ENCODE measurements at regions not wholly inside any gene's neighbourhood (a gene's known extent, or its start where the extent isn't known, plus 50 kb on each side); places are given as distances from the start of the nearest gene placed in this dataset.

DNA sequence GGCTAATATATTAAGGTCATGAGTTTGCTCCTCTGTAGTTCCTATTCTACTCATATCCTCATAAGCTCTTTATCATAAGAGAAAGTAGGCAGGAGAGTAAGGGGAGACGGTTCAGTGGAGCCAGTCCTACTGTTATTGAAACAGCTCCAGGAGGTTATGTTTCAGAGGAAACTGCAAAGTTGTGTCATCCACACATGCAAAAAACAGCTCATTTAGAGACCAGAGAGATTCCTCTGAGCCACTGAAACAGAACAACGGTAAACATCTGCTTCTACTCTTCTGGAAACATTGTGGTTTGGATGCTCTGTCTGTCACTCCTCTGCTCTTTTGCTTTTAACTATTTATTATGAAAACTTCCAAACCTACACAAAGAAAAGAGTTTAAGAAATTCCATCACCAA is 66.3 kb upstream of the PPP2R5A start:
- Mint-ChIP-seq H3K27ac (no peak overlapping the region), H3K4me1 (peaks cover 22% of the 10 kb centered on the region), H3K4me3 (no peak overlapping the region), H3K27me3 (peaks cover 4% of the 10 kb centered on the region), H3K9me3 (no peaks in the 10 kb centered on the region), H3K36me3 (ENCODE audit: low read depth) (no peaks in the 10 kb centered on the region)
- POLR2A ChIA-PET: no interaction called here
- CTCF ChIA-PET: interaction anchor here (0.5 kb wide), 1 partner anchor 221 kb away, joined by 4 read pairs; no protein-coding TSS in a partner anchor
- no peak for DNase-seq

DNA sequence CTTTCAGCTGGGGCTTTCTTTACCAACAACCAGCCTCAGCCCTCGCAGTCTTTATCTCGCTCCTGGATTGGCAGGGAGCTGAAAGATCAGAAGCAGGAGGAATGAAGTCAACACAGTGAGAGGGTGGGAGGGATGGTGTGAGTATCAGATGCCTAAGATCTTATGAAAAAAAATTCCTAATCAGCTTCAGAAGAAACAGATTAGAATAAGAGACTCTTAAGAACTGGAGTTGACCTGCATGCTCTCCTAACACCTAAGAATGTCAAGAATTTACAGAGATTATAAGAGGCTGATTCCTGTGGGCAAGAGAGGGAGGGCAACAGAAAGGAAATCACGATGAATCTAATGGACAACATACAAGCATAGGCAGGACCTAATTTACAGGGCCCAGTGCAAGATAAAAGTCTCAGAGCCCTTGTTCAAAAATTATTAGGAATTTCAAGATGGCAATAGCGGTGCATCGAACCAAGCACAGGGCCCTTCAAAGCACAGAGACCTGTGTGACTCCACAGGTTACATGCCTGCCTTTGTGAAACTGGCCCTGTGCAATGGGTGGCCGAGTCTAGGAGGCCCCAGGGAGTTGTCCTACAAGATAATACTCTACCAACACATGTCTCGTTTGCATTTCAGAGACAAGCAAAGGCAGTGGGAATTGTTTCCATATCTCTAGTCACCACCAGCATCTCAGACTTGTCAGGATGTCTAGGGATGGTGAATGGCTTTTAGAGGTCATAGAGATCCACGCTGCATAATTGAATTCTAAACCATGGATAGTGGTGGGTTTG is 65.3 kb upstream of the PPP2R5A start:
- ChIA-PET CTCF (interaction anchor here (0.5 kb wide), 1 partner anchor 222 kb away, joined by 4 read pairs; no protein-coding TSS in a partner anchor), POLR2A (no interaction called here)
- Mint-ChIP-seq H3K9me3 (no peaks in the 10 kb centered on the region), H3K4me1 (peaks cover 30% of the 10 kb centered on the region), H3K4me3 (no peak overlapping the region), H3K27me3 (peaks cover 4% of the 10 kb centered on the region), H3K27ac (no peak overlapping the region), H3K36me3 (ENCODE audit: low read depth) (no peaks in the 10 kb centered on the region)
- DNase-seq: no peak

DNA sequence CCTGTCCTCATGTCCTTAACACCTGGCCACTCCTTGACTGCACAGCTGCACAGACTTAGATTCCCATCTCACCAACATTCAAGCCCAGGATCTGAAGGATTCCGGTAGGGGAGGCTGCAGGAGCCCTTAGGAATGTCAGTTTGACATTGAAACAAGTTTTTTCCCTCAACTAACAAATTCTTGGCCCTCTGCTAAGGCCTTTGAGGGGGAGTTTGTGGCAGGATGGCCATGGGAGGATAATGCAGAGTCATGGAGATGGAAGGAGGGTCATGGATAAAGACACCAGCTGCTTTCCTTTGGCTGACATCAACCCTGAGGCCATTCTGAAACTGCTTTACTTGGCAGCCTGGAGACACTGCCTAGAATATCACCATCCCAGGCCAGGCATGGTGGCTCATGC is 63.4 kb upstream of the PPP2R5A start:
- Mint-ChIP-seq H3K9me3 (no peaks in the 10 kb centered on the region), H3K36me3 (ENCODE audit: low read depth) (no peaks in the 10 kb centered on the region), H3K4me3 (no peak overlapping the region), H3K4me1 (peaks cover 48% of the 10 kb centered on the region), H3K27me3 (peaks cover 2% of the 10 kb centered on the region), H3K27ac (no peak overlapping the region)
- POLR2A ChIA-PET: no interaction called here
- CTCF ChIA-PET: interaction anchor here (1.2 kb wide), 1 partner anchor 99 kb away, joined by 4 read pairs; no protein-coding TSS in a partner anchor
- DNase-seq: no peak

DNA sequence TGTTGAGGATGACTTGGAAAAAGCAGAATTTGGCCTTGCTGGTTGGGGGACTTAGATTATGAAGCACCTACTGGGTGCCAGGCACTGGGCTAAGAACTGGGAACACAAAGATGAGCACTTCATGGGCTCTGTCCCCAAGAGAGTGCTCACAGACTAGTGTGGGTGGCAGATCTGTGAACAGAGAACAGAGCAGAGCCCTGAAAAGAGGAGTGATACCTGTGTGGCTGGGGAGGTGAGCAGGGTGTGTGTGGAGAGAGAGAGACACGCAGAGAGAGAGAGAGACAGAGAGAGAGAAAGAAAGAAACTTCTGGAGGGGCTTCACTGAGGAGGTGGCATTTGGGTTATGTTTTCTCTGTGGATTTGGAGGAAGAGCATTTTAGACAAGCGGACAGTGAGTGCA is 61.1 kb upstream of the PPP2R5A start:
- Mint-ChIP-seq H3K36me3 (ENCODE audit: low read depth) (no peaks in the 10 kb centered on the region), H3K4me3 (no peak overlapping the region), H3K27me3 (peaks cover 5% of the 10 kb centered on the region), H3K9me3 (no peaks in the 10 kb centered on the region), H3K27ac (peak overlapping the region; percentile 7), H3K4me1 (peaks cover 39% of the 10 kb centered on the region)
- no peak for DNase-seq
- ChIA-PET CTCF (no interaction called here), POLR2A (interaction anchor here (1.3 kb wide), 1 partner anchor 33 kb away, joined by 4 read pairs; no protein-coding TSS in a partner anchor)

DNA sequence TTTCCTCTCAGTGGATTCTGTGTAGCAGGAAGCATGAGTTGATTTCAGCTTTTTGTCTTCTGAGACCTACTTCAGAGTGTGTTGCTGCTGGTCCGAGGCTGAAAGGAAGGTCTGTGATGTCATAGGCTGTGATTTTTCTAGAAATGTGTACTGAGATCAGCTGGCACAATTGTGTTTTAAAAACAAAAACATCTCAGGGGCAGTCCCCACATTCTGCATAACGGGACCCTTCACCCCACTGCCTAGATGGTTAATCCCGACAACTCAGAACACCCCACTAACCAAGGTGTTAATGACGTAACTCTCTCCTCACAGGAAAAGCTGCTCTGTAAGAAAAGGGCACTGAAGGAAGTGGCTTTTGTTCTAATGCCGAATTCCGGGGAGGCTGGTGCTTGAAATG is 59.8 kb upstream of the PPP2R5A start:
- ChIA-PET POLR2A (interaction anchor here (0.9 to 2.2 kb wide), 7 partner anchors 9 to 383 kb away, joined by 3 to 14 read pairs (median 4); partner anchors contain the start of genes ATF3 and PPP2R5A), CTCF (interaction anchor here (0.7 to 1.0 kb wide), 3 partner anchors 9 to 32 kb away, joined by 3 read pairs; no protein-coding TSS in a partner anchor)
- Mint-ChIP-seq H3K9me3 (no peaks in the 10 kb centered on the region), H3K4me3 (no peak overlapping the region), H3K36me3 (ENCODE audit: low read depth) (no peaks in the 10 kb centered on the region), H3K27me3 (peaks cover 8% of the 10 kb centered on the region), H3K27ac (peak overlapping the region; percentile 87), H3K4me1 (peaks cover 31% of the 10 kb centered on the region)
- peak; percentile 43 for DNase-seq

DNA sequence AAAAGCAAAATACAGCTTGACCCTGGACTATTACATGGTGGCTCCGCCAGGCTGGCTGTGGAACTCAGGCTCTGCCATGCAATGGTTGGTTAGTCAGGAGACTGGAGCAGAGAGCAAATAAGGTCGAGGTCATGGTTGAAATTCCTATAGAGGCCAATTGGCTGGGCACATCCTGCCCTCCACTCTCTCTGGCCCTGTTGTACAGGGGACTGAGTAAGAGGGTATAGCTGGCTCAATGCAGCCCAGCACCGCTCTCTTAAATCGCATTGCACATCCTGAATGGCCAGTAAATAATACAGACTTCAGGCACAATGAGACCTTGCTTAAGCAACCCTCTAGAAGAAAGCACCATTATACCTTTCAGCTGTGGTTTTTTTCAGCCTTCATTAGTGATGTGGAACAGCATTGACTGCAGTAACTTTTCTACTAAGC is 59.3 kb upstream of the PPP2R5A start:
- CTCF ChIA-PET: interaction anchor here (0.7 to 1.0 kb wide), 3 partner anchors 8 to 31 kb away, joined by 3 read pairs; no protein-coding TSS in a partner anchor
- no peak overlapping the region for H3K4me3 Mint-ChIP-seq

DNA sequence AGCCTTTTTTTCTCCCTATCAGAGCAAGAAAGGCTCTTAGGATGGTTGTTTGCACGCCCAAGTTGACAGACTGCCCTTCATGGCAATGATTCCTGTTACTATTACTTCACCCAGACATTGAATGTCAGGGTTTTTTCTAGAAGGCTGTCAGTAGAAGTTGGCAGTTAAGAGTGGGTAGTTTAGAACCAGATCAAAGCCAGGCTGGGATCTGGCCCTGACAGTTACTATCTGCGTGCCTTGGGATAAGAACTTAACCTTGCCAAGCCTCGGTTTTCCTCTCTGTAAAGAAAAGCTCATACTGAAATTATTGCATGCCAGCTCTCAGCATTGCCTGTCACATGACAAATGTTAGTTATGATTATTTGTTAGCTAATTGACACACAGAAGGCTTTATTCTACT is 58.7 kb upstream of the PPP2R5A start:
- Mint-ChIP-seq H3K4me3 (no peak overlapping the region), H3K27ac (peak overlapping the region; percentile 48), H3K27me3 (peaks cover 8% of the 10 kb centered on the region), H3K36me3 (ENCODE audit: low read depth) (no peaks in the 10 kb centered on the region), H3K9me3 (no peaks in the 10 kb centered on the region), H3K4me1 (peaks cover 31% of the 10 kb centered on the region)
- ChIA-PET POLR2A (interaction anchor here (0.9 to 2.2 kb wide), 4 partner anchors 8 to 60 kb away, joined by 3 to 14 read pairs (median 6); partner anchors contain the start of gene PPP2R5A), CTCF (no interaction called here)
- DNase-seq: no peak

More for the DNA sequence above, 59.3 kb upstream of the PPP2R5A start:
- peaks cover 8% of the 10 kb centered on the region for H3K27me3 Mint-ChIP-seq
- DNase-seq: no peak
- POLR2A ChIA-PET: interaction anchor here (0.9 to 2.2 kb wide), 6 partner anchors 9 to 383 kb away, joined by 3 to 14 read pairs (median 4); partner anchors contain the start of genes ATF3 and PPP2R5A
- no peaks in the 10 kb centered on the region for H3K9me3 Mint-ChIP-seq
- peak overlapping the region; percentile 87 for H3K27ac Mint-ChIP-seq
- no peaks in the 10 kb centered on the region for H3K36me3 Mint-ChIP-seq (ENCODE audit: low read depth)
- peaks cover 31% of the 10 kb centered on the region for H3K4me1 Mint-ChIP-seq

DNA sequence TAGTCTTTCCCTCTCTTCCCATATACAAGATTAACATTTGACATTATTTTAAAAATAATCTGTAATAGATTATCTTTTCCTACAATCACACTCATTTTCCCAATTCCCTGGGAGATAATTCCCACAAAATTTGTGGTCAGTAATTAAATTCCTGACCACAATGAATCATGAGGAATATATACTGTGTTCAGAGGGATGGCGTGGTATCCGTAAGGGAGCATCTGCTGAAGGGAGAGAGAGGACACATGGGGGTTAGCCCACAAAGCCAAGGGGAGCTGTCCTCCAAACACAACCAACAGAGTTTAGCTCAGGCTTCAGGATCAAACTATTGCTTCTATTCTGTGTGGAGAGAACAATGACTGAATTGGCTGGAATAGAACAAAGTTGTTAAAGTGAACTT is 57.1 kb upstream of the PPP2R5A start:
- DNase-seq: no peak
- Mint-ChIP-seq H3K27ac (no peak overlapping the region), H3K4me1 (peaks cover 40% of the 10 kb centered on the region), H3K27me3 (peaks cover 8% of the 10 kb centered on the region), H3K9me3 (no peaks in the 10 kb centered on the region), H3K4me3 (no peak overlapping the region), H3K36me3 (ENCODE audit: low read depth) (no peaks in the 10 kb centered on the region)
- ChIA-PET CTCF (interaction anchor here (0.7 kb wide), 1 partner anchor 193 kb away, joined by 3 read pairs; the partner anchor contains the start of genes DTL and INTS7), POLR2A (interaction anchor here (1.1 kb wide), 1 partner anchor 13 kb away, joined by 3 read pairs; no protein-coding TSS in a partner anchor)

DNA sequence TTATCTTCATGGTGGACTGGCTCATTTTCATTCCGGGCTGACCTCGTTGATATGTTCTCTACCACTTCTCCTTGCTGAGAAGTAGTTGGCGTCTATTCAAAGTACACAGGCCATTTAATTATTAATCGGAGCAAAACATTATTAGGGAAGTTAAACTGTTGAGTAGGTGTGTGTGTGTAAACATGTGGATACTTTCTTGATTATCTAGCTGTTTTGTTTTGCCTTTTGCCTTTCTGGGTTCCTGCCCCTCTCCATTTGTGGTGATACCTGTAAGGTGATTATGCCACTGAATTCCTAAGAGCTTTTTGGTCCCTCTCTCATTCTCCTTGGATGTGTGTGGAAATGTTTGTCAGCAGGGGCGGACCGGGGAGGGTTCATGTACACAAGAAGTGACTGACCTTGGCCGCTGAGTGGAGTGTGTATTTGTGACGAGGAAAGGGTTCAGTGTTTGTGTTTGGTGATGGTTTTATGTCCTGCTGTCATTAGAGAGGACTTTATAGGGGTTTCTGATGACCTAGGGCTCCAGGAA is 56.6 kb upstream of the PPP2R5A start:
- Mint-ChIP-seq H3K4me1 (peaks cover 46% of the 10 kb centered on the region), H3K4me3 (no peak overlapping the region), H3K36me3 (ENCODE audit: low read depth) (no peaks in the 10 kb centered on the region), H3K27ac (no peak overlapping the region), H3K9me3 (no peaks in the 10 kb centered on the region), H3K27me3 (peaks cover 8% of the 10 kb centered on the region)
- no peak for DNase-seq
- CTCF ChIA-PET: interaction anchor here (0.7 kb wide), 1 partner anchor 193 kb away, joined by 3 read pairs; the partner anchor contains the start of genes DTL and INTS7
- POLR2A ChIA-PET: no interaction called here

DNA sequence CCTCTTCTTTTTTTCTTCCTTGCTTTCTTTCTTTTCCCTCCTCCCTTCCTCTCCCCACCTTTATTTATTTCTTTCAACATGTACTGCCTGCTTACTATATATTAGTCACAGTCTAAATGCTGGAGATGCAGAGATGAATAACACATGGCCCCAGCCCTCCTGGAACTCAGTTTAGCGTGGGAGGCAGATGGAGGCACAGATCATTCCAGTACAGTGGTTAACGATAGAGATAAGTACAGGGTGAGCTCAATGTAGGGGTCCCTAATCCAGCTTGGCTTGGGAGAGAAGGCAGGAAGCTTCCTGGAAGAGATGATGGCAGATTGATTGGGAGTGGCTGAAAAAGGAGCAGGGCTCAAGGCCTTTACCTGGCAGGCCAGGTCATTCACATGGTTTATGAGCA is 55.6 kb upstream of the PPP2R5A start:
- H3K27me3 Mint-ChIP-seq: peaks cover 6% of the 10 kb centered on the region
- DNase-seq: no peak
- H3K4me1 Mint-ChIP-seq: peaks cover 45% of the 10 kb centered on the region
- no peak overlapping the region for H3K27ac Mint-ChIP-seq
- no peaks in the 10 kb centered on the region for H3K36me3 Mint-ChIP-seq (ENCODE audit: low read depth)
- no peak overlapping the region for H3K4me3 Mint-ChIP-seq
- CTCF ChIA-PET: no interaction called here
- POLR2A ChIA-PET: no interaction called here
- H3K9me3 Mint-ChIP-seq: no peaks in the 10 kb centered on the region

DNA sequence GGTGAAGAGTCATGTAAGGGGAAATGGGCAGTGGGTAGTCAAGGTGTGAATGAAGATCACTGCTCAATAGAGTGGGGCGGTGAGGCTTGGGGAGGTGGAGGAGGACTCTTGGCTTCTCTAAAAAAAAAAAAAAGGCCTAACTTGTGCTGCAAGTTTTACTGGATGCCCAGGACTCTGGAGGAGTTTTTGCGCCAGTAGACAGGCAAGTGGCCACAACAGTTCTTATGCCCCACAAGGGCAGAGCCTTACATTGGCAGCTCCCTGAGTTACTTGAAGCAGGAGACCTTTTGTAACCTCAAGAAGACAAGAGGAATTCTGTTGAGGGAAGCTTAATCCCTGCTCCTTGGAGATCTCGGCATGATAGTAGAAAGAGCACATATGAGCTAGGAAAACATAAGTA is 54.9 kb upstream of the PPP2R5A start:
- Mint-ChIP-seq H3K27ac (no peak overlapping the region), H3K9me3 (no peaks in the 10 kb centered on the region), H3K27me3 (peaks cover 6% of the 10 kb centered on the region), H3K4me3 (no peak overlapping the region), H3K4me1 (peaks cover 43% of the 10 kb centered on the region), H3K36me3 (ENCODE audit: low read depth) (no peaks in the 10 kb centered on the region)
- CTCF ChIA-PET: no interaction called here
- POLR2A ChIA-PET: no interaction called here
- DNase-seq: no peak

DNA sequence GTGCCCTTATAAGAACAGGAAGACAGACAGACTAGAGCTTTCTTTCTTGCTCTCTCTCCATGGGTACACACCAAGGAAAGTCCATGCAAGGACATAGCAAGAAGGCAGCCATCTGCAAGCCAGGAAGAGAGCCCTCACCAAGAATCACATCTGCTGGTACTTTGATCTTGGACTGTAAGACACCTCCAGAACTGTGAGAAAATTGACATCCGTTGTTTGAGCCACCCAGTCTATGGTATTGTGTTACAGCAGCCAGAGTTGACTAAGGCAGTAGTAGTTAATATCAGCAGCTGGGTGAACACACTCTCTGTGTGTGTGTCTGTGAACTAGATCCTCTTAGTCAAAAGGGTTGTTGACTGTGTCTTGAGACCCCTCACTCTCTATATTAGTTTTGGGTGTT is 53.8 kb upstream of the PPP2R5A start:
- no peak for DNase-seq
- no peaks in the 10 kb centered on the region for H3K9me3 Mint-ChIP-seq
- peaks cover 37% of the 10 kb centered on the region for H3K4me1 Mint-ChIP-seq
- ChIA-PET CTCF (no interaction called here), POLR2A (no interaction called here)
- peaks cover 6% of the 10 kb centered on the region for H3K27me3 Mint-ChIP-seq
- H3K27ac Mint-ChIP-seq: no peak overlapping the region
- no peak overlapping the region for H3K4me3 Mint-ChIP-seq
- no peaks in the 10 kb centered on the region for H3K36me3 Mint-ChIP-seq (ENCODE audit: low read depth)

DNA sequence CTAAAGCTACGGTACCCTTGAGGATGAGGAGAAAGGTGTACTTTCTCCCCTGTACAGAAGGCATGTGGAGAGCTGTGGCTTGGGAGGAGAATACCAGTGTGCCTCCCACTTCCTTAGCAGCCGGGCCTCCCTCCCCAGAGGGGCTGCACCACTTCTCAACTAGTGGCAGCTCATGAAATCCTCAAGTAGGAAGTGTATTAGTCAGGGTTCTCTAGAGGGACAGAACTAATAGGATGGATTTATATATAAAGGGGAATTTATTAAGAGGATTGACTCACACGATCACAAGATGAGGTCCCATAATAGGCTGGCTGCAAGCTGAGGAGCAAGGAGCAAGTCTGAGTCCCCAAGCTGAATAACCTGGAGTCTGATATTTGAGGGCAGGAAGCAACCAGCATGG is 53.1 kb upstream of the PPP2R5A start:
- Mint-ChIP-seq H3K4me1 (peaks cover 34% of the 10 kb centered on the region), H3K4me3 (no peak overlapping the region), H3K36me3 (ENCODE audit: low read depth) (no peaks in the 10 kb centered on the region), H3K27ac (no peak overlapping the region), H3K27me3 (peaks cover 6% of the 10 kb centered on the region), H3K9me3 (no peaks in the 10 kb centered on the region)
- no peak for DNase-seq
- CTCF ChIA-PET: no interaction called here
- POLR2A ChIA-PET: interaction anchor here (1.2 kb wide), 1 partner anchor 17 kb away, joined by 3 read pairs; no protein-coding TSS in a partner anchor

All from activated CD4-positive, alpha-beta memory T cell treated with anti-CD3 and anti-CD28 coated beads, Interleukin-2, amount 10 ng/mL, durations not matched to agents 7 days and 5 days (primary cell).